ENCODE measurements at regions not wholly inside any gene's neighbourhood (a gene's known extent, or its start where the extent isn't known, plus 50 kb on each side); places are given as distances from the start of the nearest gene placed in this dataset.

- Histone ChIP-seq H3K9ac (no peak overlapping the region), H2AFZ (no peak overlapping the region), H3K36me3 (ENCODE audit: control insufficient read depth, insufficient read depth, low read length) (no peaks in the 10 kb centered on the region), H3K4me1 (no peaks in the 10 kb centered on the region), H3K9me3 (ENCODE audit: control insufficient read depth, low read length) (no peaks in the 10 kb centered on the region), H3K79me2 (no peaks in the 10 kb centered on the region), H3K27me3 (ENCODE audit: control insufficient read depth, insufficient read depth, low read length) (no peaks in the 10 kb centered on the region), H3K27ac (no peak overlapping the region), H3K4me2 (ENCODE audit: low read length) (no peak overlapping the region), H3K4me3 (ENCODE audit: low read depth, low read length) (no peak overlapping the region)
- TF ChIP-seq, protein P1, sequence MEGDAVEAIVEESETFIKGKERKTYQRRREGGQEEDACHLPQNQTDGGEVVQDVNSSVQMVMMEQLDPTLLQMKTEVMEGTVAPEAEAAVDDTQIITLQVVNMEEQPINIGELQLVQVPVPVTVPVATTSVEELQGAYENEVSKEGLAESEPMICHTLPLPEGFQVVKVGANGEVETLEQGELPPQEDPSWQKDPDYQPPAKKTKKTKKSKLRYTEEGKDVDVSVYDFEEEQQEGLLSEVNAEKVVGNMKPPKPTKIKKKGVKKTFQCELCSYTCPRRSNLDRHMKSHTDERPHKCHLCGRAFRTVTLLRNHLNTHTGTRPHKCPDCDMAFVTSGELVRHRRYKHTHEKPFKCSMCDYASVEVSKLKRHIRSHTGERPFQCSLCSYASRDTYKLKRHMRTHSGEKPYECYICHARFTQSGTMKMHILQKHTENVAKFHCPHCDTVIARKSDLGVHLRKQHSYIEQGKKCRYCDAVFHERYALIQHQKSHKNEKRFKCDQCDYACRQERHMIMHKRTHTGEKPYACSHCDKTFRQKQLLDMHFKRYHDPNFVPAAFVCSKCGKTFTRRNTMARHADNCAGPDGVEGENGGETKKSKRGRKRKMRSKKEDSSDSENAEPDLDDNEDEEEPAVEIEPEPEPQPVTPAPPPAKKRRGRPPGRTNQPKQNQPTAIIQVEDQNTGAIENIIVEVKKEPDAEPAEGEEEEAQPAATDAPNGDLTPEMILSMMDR (IDR thresholded peaks at IDR 0.05), result no peak
These were observed 359.4 kb upstream of the SFSWAP start for GRCh38 chr12:131351319-131352028.

DNA sequence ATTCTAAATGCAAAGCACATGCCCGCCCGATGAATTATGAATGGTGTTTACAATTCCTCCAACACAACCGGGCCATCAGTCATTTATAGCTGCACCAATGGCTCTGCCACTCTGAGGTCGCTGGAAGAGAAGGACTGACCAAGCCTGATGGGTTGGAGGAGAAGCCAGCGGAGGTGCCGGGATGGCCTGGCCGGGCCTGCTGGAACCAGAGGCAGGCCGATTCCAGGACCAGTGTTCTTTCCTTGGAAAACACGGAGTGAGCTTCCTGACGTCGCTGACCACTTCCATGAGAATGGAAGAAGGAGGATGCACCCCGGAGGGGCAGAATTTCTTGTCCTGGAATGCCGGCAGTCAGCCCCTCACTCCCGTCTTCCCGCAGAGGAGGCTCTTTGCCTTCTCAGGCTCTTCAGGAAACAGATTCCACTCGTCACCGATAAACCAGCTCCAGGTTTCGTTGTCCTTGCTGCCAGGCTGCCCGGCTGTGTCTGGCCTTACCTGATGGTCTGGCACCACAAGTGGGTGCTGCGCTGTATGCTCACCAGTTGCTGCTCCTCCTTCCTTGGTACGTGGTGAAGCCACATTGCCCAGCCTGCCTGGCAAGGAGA lies 358.5 kb upstream of the SFSWAP start:
- TF ChIP-seq, protein P1 (IDR thresholded peaks at IDR 0.05), result no peak
- H3K9me3 ChIP-seq (ENCODE audit: control insufficient read depth, low read length), result no peaks in the 10 kb centered on the region
- H3K27ac ChIP-seq, result no peak overlapping the region
- H3K4me2 ChIP-seq (ENCODE audit: low read length), result no peak overlapping the region
- no peak overlapping the region for H3K9ac ChIP-seq
- H3K79me2 ChIP-seq, result no peaks in the 10 kb centered on the region
- H3K4me3 ChIP-seq (ENCODE audit: low read depth, low read length), result no peak overlapping the region
- no peaks in the 10 kb centered on the region for H3K4me1 ChIP-seq
- H2AFZ ChIP-seq, result no peak overlapping the region
- H3K27me3 ChIP-seq (ENCODE audit: control insufficient read depth, insufficient read depth, low read length), result no peaks in the 10 kb centered on the region
- H3K36me3 ChIP-seq (ENCODE audit: control insufficient read depth, insufficient read depth, low read length), result no peaks in the 10 kb centered on the region

DNA sequence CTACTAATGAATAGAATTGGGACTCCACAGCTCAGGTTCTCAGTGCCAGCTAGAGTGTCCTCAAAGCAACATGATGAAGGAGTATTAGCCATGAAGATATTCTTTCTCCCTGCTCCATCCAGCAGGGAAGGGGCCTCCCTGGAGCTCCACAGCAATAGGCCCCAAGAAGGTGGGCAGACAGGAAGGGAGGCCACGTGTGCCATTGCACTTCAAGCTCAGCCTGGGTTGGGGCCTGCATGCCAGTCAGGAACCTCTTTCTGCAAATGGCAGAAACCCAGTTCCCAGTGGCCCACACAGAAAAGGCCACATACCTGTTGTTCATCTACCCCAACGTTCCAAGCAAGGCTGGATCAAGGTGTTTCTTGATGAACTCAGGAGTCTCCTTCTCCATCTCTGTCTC lies 357.5 kb upstream of the SFSWAP start:
- H3K27ac ChIP-seq, result no peak overlapping the region
- H3K79me2 ChIP-seq, result no peaks in the 10 kb centered on the region
- no peak overlapping the region for H3K9ac ChIP-seq
- no peaks in the 10 kb centered on the region for H3K4me1 ChIP-seq
- TF ChIP-seq, protein P1 (IDR thresholded peaks at IDR 0.05), result no peak
- H3K27me3 ChIP-seq (ENCODE audit: control insufficient read depth, insufficient read depth, low read length), result no peaks in the 10 kb centered on the region
- H3K4me2 ChIP-seq (ENCODE audit: low read length), result no peak overlapping the region
- H3K4me3 ChIP-seq (ENCODE audit: low read depth, low read length), result no peak overlapping the region
- H3K9me3 ChIP-seq (ENCODE audit: control insufficient read depth, low read length), result no peaks in the 10 kb centered on the region
- H3K36me3 ChIP-seq (ENCODE audit: control insufficient read depth, insufficient read depth, low read length), result no peaks in the 10 kb centered on the region
- no peak overlapping the region for H2AFZ ChIP-seq

GRCh38 chr12:131353826-131354225 lies 357.1 kb upstream of the SFSWAP start:
- no peak overlapping the region for H3K9ac ChIP-seq
- H3K4me1 ChIP-seq, result no peaks in the 10 kb centered on the region
- no peaks in the 10 kb centered on the region for H3K79me2 ChIP-seq
- H3K27me3 ChIP-seq (ENCODE audit: control insufficient read depth, insufficient read depth, low read length), result no peaks in the 10 kb centered on the region
- H3K4me3 ChIP-seq (ENCODE audit: low read depth, low read length), result no peak overlapping the region
- H3K4me2 ChIP-seq (ENCODE audit: low read length), result no peak overlapping the region
- no peak overlapping the region for H2AFZ ChIP-seq
- no peaks in the 10 kb centered on the region for H3K9me3 ChIP-seq (ENCODE audit: control insufficient read depth, low read length)
- TF ChIP-seq, protein P1 (IDR thresholded peaks at IDR 0.05), result no peak
- H3K36me3 ChIP-seq (ENCODE audit: control insufficient read depth, insufficient read depth, low read length), result no peaks in the 10 kb centered on the region
- H3K27ac ChIP-seq, result no peak overlapping the region

Measured in parathyroid adenoma (tissue), 2 donors.